ENCODE measurements at regions not wholly inside any gene's neighbourhood (a gene's known extent, or its start where the extent isn't known, plus 50 kb on each side); places are given as distances from the start of the nearest gene placed in this dataset.

GRCh38 chr4:97453186-97453585 is 690.1 kb downstream of the STPG2 start:
- no peak for FAIRE-seq
- no peak overlapping the region for H3K4me2 ChIP-seq (ENCODE audit: control insufficient read depth, extremely low read depth, insufficient read depth, low read depth, low read length)
- TF ChIP-seq CTCF (optimal IDR thresholded peaks at IDR 0.05 in 1 of 3, IDR thresholded peaks at IDR 0.05 in 1 of 3, conservative IDR thresholded peaks at IDR 0.05 in 1 of 3; ENCODE audit: extremely low read depth in 1 of 3, insufficient read depth in 2 of 3, low read length in 3 of 3) (no peak), EZH2 (IDR thresholded peaks at IDR 0.05; ENCODE audit: low read length) (no peak)

GRCh38 chr4:97457253-97457652 is 686.0 kb downstream of the STPG2 start:
- dilution Hi-C loops (cut with MboI; ENCODE audit: extremely low pct_ligation_motif_present, low sequenced_read_pairs), result no loop called here
- Histone ChIP-seq H3K4me1 (ENCODE audit: control insufficient read depth, extremely low read depth, insufficient read depth, low read length) (no peaks in the 10 kb centered on the region), H3K27me3 (ENCODE audit: control insufficient read depth, extremely low read depth, insufficient read depth, low read length) (no peaks in the 10 kb centered on the region), H3K36me3 (ENCODE audit: control insufficient read depth in 2 of 2, extremely low read depth in 1 of 2, insufficient read depth in 2 of 2, low read length in 2 of 2) (no peaks in the 10 kb centered on the region), H3K4me3 (ENCODE audit: control insufficient read depth in 2 of 3, extremely low read depth in 1 of 3, insufficient read depth in 2 of 3, low read depth in 1 of 3, low read length in 3 of 3) (no peak overlapping the region), H3K4me2 (ENCODE audit: control insufficient read depth, extremely low read depth, insufficient read depth, low read depth, low read length) (no peak overlapping the region), H3K9me1 (ENCODE audit: control insufficient read depth, extremely low read depth, insufficient read depth, low read length) (no peaks in the 10 kb centered on the region), H3K9me3 (ENCODE audit: control insufficient read depth, low read depth, low read length) (peaks cover 2% of the 10 kb centered on the region), H3K9ac (ENCODE audit: control insufficient read depth, extremely low read depth, insufficient read depth, low read length) (no peak overlapping the region), H3K27ac (ENCODE audit: control insufficient read depth, insufficient read depth, low read length) (no peak overlapping the region), H3K79me2 (ENCODE audit: control insufficient read depth, insufficient read depth, low read length) (no peaks in the 10 kb centered on the region), H2AFZ (ENCODE audit: control insufficient read depth, low read length) (no peak overlapping the region), H4K20me1 (ENCODE audit: control insufficient read depth, extremely low read depth, insufficient read depth, low read length) (no peaks in the 10 kb centered on the region)
- FAIRE-seq (no peak), DNase-seq (ENCODE audit: low read depth, low spot score) (no peak)
- TF ChIP-seq EZH2 (IDR thresholded peaks at IDR 0.05; ENCODE audit: low read length) (no peak), CTCF (optimal IDR thresholded peaks at IDR 0.05 in 1 of 3, IDR thresholded peaks at IDR 0.05 in 1 of 3, conservative IDR thresholded peaks at IDR 0.05 in 1 of 3; ENCODE audit: extremely low read depth in 1 of 3, insufficient read depth in 2 of 3, low read length in 3 of 3) (no peak)

More at GRCh38 chr4:97453186-97453585, 690.1 kb downstream of the STPG2 start:
- no peaks in the 10 kb centered on the region for H3K79me2 ChIP-seq (ENCODE audit: control insufficient read depth, insufficient read depth, low read length)
- no peaks in the 10 kb centered on the region for H3K9me1 ChIP-seq (ENCODE audit: control insufficient read depth, extremely low read depth, insufficient read depth, low read length)
- H3K4me3 ChIP-seq (ENCODE audit: control insufficient read depth in 2 of 3, extremely low read depth in 1 of 3, insufficient read depth in 2 of 3, low read depth in 1 of 3, low read length in 3 of 3), result no peak overlapping the region
- peaks cover 2% of the 10 kb centered on the region for H3K9me3 ChIP-seq (ENCODE audit: control insufficient read depth, low read depth, low read length)
- no peaks in the 10 kb centered on the region for H3K36me3 ChIP-seq (ENCODE audit: control insufficient read depth in 2 of 2, extremely low read depth in 1 of 2, insufficient read depth in 2 of 2, low read length in 2 of 2)
- dilution Hi-C loops (cut with MboI; ENCODE audit: extremely low pct_ligation_motif_present, low sequenced_read_pairs), result no loop called here
- no peak overlapping the region for H2AFZ ChIP-seq (ENCODE audit: control insufficient read depth, low read length)
- no peak overlapping the region for H3K27ac ChIP-seq (ENCODE audit: control insufficient read depth, insufficient read depth, low read length)
- DNase-seq (ENCODE audit: low read depth, low spot score), result no peak
- H4K20me1 ChIP-seq (ENCODE audit: control insufficient read depth, extremely low read depth, insufficient read depth, low read length), result no peaks in the 10 kb centered on the region
- H3K9ac ChIP-seq (ENCODE audit: control insufficient read depth, extremely low read depth, insufficient read depth, low read length), result no peak overlapping the region
- H3K4me1 ChIP-seq (ENCODE audit: control insufficient read depth, extremely low read depth, insufficient read depth, low read length), result no peaks in the 10 kb centered on the region
- H3K27me3 ChIP-seq (ENCODE audit: control insufficient read depth, extremely low read depth, insufficient read depth, low read length), result no peaks in the 10 kb centered on the region

All from keratinocyte (primary cell).